A673 (cell line): ENCODE measurements at regions not wholly inside any gene's neighbourhood (a gene's known extent, or its start where the extent isn't known, plus 50 kb on each side); places are given as distances from the start of the nearest gene placed in this dataset.

ENCODE experiments used
- CTCF ChIP-seq: fragments of 300-800, 200-600 bp; sonication (generic); conservative IDR thresholded peaks from 2 replicates; pipeline ENCODE4 v1.5.1; 2017; ENCODE audit warnings: low read depth, mild to moderate bottlenecking, antibody characterized with exemption, low read length, moderate library complexity, mixed read lengths
- EZH2 ChIP-seq: fragments of 200-600 bp; sonication (generic); IDR thresholded peaks from 2 replicates; pipeline ENCODE4 v1.6.1; 2017; ENCODE audit warnings: borderline replicate concordance, low read depth, mild to moderate bottlenecking, mixed read lengths, antibody characterized with exemption, low read length; ENCODE audit not compliant: poor library complexity, severe bottlenecking

- TF ChIP-seq CTCF (no peak), EZH2 (no peak)
Measured at GRCh38 chr5:83815661-83816060, 95.0 kb upstream of the HAPLN1 start.
